Pons (tissue), 1 donor: ENCODE measurements at regions not wholly inside any gene's neighbourhood (a gene's known extent, or its start where the extent isn't known, plus 50 kb on each side); places are given as distances from the start of the nearest gene placed in this dataset.

Experiments used
- DNase-seq: peaks from one replicate; pipeline ENCODE4 v3.0.0-alpha.2; 2016; ENCODE audit warnings: low spot score

DNA sequence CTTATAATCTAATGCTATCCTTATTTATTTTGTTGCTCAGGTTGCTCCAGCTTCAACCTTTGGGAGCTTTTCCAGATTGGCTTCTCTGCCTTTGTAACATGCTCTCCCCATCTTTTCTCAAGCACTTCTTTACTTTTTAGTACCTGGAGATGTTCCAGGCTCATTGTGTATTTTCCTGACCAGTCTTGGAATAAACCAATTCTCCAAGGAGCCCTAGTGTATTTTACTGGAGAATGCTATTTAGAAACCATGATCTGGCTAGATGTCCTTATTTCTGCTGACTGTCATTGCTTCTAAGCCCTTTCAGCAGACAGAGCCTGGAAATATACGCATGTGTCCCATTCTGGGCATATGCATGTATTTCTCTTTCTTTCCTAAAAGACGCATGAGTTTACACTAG, 95.7 kb downstream of the EMX2 start:
- no peak for DNase-seq

DNA sequence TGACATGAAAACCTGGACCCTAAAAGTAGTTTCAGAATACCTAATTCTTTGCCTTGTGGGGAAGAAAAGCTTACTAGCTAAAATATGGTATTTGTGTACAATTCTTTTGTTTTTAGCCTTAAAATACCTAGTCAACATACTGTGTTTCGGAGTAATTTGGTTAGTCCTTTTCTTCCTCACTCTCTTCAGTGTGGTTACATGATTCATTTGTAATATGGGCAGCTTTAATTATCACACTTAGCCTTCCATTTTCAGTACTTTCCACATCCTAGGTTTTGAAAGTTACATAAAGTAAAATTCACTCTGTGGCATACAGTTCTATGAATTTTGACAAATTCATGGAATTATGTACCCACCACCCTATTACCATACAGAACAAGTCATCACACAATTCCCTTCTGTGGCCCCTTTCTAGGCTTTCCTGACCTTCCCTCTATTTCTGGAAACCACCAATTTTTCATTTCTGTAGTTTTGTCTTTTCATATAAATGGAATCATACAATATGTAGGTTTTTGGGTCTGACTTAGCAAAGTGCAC, 96.2 kb downstream of the EMX2 start:
- no peak for DNase-seq

DNA sequence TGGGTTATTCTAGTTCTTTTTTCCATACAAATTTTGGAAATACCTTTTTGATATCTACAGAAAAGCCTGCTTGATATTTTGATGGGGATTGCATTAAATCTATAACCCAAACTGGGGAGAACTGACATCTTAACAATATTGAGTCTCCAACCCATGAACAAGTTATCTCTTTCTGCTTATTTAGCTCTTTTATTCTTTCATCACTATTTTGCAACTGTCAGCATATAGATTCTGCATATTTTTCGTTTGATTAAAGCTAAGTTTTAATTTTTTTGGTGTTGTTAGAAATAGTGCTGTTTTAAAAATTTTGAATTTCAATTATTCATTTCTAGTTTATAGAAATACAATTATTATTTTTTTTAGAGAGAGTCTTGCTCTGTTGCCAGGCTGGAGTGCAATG, 97.9 kb downstream of the EMX2 start:
- DNase-seq = no peak

DNA sequence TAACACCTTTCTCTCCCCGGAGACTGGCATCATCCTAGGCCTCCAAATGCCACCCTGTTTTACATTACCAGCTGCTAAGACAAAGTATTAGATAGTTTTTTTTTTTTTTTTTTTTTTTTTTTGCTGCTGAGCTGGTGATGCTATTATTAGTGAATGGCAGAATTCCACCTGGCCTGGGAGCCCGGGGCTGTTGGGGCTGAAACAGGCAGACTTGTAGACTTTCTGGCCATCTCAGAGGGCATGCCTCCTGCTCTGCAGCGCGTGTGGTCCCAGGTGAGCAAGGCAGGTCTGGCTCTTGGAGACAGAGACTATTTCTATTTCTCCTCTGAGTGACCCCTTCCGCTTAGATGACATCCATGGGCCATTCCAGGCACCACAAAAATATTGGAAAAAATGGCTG, 104.2 kb downstream of the EMX2 start:
- no peak for DNase-seq

DNA sequence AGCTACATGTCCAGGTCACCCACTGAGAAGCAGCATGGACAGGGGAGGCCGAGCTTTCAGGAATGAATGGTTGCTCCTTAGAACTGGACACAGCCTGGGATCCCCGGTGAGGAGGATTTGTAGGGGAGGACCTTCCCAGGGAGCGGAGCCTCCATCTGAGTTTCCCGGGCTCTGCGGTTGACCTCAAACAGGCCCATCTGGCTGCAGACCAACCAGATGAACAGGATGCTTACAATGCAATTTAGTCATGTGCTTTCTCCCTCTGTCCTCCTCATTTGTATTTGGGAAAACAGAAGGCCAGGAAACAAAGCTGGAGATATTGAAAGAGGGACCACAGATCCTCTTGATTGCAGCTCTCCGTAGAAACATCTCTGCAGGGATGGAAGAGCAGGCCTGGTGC, 104.8 kb downstream of the EMX2 start:
- DNase-seq = no peak

DNA sequence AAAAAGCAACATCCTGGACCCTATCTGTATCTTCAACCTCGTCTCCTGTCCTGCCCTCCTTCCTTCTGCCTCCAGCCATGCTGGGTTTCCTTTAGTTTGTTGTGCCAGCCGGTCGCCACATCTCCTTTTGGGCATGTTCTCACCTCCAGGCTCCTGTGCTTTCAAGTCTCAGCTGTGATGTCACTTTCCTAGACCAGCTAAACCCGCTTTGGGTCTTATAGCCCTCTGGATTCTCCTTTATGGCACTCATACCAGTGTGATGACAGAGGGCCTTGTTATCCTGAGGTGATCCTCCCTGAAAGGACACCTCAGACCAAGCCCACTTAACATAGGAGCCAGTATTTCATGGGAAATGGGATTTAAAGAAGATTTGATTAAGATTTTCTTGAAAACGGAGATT, 108.6 kb downstream of the EMX2 start:
- no peak for DNase-seq

DNA sequence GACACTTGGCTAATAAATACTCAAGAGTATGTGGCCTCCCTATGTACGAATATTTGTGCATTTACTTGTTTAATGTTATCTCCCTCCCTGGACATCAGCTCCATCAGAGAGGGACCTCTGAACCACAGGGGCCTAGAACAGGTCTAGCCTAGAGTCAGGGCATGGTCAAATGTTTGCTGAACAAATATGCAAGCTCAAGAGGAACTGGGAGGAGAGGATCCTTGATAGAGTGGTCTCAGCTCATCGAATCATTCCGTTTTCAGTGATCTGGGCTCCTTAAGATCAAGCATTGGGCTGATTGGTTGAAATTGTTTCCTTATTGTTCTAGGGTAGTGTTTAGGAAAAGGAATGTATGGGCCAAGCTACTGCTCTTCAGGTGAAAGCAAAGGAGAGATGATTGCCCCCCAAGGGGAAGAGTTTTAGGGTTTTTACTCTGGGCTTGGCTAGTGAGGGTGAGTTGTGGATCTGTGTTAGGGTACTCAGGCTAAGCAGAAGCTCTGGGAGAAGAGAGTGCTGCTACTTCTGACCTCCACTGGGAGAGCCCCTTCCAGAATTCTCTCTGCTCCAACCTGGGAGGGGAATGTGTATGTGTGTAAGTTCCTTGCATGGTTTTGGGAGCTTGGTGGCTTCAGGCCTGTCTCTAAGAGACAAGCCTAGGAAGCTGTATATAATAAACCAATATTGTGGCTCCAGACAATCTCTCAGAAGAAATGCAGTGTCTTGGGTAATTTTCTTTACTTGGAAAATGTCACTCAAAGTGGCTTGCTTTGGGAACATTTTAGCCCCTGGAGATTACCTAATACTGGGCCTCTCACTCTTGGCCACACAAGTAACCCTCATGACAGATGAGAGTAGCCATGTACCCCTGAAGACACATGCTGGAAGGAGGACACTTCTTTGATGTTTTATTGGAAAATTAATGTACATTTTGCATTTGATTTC, 110.0 kb downstream of the EMX2 start:
- no peak for DNase-seq

DNA sequence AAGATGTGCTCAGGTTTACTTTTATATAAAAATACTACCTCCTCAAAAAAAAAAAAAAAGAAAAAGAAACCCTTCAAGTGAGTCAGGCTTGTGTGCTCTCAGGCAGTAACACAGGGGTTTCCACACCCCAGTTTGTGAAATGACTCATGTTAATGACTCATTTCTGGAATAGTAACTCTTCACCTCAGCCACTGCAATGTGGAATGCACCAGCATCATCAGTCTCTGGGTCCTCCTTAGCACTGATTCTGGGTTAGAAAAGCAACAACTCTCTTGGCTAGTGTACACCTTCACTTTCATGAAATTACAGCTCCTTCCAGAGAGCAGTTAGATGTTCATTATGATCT, 110.6 kb downstream of the EMX2 start:
- DNase-seq = no peak

DNA sequence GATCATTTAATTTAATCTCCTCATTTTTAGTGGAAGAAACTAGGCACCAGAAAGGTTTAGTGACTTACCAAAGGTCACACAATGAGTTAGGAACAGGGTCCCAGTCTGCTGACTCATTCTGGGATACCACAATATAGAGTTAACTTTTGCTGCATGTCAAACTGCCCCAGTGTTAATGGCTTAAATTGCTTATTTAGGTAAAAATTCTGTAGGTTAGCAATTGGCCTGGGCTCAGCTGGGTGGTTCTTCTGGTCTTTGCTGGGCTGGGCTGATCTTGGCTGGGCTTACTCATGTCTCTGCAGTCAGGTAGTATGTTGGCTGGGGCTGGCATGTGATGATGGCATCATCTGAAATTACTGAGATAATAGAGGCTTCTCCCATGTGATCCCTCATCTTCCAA, 111.6 kb downstream of the EMX2 start:
- no peak for DNase-seq

DNA sequence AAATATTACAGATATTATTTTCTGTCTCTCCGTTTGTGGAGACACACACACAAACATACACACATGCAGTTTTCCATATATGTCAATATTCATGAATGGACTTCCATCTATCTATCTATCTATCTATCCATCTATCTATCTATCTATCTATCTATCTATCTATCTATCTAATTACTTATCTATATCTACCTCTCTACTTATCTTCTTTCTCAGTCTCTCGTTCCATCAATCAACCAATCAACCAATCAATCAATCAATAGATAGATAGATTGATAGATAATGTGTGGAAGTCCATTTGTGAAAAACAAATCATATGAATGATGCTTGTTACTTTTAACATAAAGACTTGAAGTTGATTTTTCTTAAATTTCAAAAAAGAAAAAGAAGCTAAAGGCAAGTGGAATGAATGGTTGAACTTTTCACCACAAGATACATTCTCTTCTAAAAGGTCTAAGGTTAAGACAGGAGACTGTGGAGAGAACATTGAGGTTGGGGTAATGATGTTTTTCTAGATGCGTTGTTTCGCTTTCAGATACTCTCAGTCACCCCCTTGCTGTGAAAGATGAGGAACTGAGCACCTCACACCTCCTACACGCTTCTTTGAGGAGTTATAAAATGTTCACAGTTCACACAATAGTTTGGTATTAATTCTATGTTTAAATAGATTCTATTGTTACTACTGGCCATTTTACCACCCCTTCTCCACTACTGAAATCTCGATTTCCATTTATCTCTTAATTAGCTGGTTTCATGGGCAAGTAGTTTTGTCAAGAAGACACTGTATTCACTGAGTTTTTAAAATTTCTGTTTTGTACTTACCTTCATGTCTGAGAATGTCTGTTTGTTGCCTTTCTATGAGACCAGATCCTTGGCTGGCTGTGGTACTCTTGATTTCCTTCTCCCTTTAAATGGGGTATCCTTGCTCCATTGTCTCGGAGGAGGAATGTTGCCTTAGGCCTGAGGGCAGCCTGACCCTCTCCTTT, 114.1 kb downstream of the EMX2 start:
- DNase-seq = no peak

DNA sequence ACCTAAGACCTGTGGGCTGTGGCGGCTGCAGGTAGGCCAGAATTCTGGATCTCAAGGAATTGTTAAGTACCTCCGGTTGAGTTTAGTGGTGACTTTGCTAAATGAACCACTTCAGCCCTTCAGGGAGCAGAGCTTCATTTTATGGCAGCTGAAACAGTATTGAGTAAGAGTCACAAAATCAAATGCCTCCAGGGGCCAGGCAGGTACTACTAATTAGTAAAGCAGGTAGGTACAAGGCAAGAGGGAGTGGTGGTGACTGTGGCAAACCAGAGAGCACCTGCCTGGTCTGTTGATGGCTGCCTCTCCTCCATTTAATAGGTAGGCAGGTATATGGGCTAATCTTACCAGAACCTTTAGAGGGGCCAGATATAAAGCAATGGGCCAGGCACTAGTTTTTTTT, 118.8 kb downstream of the EMX2 start:
- no peak for DNase-seq

DNA sequence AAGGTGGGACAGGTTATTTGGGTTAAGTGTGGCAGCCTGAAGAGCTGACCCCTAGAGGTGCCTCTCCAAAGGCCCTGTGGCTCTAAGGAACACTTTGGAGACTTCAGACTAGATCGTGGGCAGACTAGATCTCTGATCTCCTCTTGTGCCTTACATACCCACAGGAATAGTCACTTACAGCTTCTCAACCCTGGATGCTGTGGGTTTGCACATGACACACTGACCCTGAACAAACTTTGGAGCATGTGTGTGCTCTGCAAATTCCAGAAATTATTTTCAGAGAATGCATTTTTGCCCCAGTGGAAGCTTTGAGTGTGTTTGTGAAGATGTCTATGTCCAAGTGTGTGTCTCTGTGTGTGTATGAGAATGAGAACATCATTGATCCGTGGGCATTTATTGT, 119.6 kb downstream of the EMX2 start:
- no peak for DNase-seq

DNA sequence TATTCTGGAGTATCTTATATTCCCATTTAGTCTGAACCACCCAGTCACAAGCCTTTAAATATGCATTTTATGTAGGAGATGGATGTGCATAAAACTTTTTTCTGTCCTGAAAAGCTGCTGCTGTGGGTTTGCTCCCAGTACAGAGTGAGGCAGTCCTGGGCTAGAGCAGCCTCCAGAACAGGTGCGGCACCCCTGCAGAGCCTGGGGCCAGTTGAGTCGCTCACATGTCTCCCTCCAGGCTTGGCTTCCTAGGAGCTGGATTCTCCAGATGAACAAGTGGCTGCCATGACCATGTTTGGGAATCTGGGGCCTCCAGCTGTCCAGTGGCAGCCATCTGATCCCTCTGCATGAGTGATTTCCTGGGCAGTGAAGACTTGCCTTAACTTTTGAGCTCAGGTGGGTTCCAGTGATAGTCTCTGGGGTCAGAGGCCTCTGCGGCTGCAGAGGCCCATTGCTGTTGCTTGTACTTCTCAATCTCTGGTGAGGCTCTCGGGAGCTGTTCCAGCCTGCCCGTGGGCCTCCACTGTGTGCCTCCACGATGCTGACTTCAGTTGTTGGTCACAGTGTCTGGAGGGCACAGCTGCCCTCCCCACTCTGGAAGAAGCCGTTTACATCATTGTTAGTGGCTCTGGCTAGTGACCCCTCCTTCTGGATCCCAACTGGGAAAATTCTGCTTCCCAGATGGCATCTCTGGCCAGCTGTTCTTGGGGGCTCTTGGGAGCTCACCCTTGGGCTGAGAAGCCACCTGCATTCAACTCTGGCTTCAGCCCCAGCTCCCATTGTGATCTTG, 120.4 kb downstream of the EMX2 start:
- DNase-seq = no peak

DNA sequence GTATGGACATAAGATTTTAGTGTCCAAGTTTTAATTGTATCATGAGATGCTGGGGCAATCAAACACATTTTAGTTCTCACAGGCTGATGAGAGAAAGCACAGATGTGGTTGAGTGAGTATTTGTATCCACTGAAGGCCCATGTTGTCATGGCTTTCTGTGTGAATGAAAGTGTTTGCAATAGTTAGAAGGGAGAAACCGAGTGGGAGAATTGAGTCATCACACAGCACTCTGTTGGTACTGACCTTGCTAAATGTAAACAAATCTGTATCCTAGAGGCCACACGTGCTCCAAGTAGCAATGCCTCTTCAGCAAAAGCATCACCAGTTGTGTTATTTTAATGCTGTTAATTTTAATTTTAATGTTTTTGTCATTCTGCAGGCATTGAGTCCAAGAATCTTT, 121.2 kb downstream of the EMX2 start:
- no peak for DNase-seq

DNA sequence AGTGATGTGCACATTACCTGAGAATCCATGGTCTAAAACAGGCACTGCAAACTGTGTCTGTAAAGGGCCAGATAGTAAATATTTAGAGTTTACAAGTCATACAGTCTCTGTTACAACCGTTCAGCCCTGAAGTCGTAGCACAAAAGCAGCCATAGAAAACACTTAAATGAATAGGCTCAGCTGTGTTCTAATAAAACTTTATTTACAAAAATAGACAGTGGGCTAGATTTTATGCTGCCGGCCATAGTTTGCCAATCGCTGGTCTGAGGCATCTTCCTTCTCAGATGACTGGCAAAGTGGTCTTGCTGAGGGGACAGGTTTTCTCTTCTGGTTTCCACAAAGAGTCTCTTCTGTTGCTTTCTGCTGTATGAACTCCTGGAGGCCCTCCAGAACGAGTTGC, 121.7 kb downstream of the EMX2 start:
- DNase-seq = no peak

DNA sequence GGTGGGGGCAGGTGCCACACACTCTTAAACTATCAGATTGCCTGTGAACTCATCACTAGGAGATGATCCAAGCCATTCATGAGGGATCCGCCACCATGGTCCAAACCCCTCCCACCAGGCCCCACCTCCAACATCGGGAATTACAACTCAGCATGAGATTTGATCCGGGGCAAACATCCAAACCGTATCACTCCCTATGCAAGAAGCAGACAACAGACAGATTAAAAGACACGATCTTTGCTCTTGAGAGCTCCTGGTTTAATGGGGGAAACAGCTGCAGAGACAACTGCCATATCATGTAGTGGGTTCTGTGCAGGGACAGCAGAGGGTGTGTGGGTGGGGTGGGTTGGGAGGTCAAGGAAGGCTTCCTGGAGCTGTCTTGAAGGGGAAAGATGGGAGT, 123.6 kb downstream of the EMX2 start:
- DNase-seq = no peak

DNA sequence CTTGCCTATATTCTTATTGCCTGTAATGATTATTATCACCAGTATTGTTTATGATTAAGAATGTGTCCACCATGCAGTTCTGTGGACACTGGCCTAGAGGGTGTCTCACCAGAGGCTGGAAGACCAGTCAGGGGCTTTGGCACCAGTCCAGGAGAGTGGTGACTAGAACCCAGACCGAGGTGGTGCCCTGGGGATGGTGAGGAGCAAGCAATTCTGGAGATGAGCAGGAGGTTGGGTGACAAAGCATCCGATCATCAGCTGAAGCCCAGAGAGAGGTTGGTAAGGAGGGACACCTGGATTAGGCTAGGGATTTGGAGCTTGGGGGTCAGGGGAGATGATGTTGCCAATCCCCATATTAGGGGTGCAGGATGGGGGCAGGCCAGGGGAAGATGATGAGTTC, 124.4 kb downstream of the EMX2 start:
- DNase-seq = no peak

DNA sequence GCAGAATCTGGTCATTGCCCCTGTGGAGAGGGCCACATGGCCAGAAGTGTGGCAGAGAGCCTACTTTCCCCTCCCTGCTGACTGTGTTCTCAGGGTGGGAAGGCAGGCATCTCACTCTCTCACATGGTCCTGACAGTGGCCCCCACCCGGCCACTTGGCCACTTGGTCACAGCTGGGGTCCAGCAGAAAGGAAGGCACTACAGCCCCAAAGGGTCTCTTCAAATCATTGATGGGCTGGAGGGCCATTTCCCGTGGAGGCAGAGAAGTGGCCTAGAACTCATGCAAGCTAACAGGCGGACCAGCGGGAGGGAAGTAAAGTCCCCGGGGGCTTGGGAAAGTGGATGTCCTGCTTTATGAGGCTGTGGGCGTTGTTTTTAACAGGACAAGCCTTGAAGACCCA, 125.3 kb downstream of the EMX2 start:
- no peak for DNase-seq

DNA sequence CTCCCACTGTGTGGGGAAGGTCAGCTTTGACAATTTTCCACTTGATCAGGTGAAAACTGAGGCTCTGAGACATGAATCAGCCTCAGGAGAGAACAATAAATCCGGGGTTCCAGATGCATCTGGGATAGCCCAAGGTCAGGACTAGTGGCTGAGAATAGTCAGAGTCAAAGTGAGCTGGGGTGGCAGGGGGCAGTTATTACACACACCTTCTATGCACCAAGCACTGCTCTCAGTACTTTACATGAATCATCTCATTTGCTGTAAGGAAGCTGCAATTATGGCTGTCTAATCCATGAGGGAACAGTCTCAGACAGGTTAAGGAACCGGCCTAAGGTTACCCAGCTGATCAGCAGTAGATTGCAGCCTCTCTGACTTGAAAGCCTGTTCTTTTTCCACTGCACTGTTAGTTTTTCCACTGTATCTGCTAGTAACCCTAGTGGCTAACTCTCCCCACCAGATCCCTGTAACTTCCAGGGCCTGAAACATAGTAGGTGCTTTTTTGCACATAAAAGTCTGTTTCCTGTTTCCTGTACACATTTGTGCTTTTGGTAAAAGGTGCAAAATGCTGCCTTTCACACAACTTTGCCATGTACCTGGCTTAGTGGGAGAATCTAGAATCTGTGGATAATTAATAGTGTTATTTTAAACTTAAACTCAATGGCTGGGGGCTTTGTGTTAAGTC, 125.9 kb downstream of the EMX2 start:
- DNase-seq = no peak

DNA sequence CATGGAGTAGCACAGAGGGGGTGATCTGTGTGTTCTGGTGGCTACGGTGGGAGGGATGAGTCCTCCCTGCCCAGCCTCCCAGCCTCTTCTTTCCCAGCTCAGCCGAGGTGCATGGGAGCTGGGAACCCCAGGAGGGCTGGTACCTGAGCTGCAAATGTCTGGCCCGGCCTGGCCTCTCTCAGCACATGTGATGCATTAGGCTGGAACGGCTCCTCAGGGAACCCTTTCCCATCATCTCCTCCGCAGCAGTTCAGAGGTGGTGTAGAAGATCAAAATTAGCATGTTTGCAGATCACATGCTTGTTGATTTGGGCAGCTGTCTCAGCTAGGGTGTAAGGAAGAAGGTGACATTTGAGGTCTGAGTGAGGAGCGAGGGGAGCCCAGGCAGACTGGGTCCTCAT, 126.6 kb downstream of the EMX2 start:
- no peak for DNase-seq

DNA sequence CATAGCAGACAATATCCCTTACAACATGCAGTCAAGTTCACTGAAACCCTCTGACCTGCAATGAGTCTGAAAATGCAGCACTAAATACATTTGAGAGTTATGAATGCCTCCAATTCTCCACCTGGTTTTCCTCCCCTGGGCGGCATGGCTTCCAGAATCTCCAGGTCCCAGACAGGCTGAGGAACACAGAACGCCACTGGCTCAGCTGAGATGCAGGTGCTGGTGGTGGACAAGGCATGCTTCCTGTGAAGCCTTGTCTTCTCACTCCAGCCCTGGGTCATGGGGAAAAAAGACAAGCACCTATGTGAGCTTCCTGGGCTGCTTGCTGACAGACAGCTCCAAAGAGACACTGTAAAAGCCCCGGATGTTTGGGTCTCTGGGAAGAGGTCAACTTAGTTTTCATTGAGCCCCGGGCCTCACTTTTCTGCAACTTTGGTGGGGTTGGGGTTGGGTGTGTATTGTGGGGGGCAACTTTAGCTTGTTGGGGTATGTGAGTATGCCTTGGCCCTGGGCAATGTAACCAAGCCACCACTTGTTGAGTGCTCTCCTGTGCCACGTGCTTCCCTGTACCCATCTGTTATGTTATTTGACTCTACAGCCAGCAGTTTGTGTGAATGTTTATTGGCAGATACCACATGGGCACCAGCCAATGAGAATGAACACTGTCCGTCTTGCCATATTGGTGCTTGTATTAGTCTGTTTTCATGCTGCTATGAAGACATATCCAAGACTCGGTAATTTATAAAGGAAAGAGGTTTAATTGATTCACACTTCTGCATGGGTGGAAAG, 127.8 kb downstream of the EMX2 start:
- no peak for DNase-seq
